Left ventricle myocardium inferior (tissue), 1 donor: ENCODE measurements at regions not wholly inside any gene's neighbourhood (a gene's known extent, or its start where the extent isn't known, plus 50 kb on each side); places are given as distances from the start of the nearest gene placed in this dataset.

Experiments used
- DNase-seq: peaks from one replicate; pipeline ENCODE4 v3.0.0-alpha.2; 2020
- H3K27ac ChIP-seq: fragments of 200-600 bp; replicated peaks from 2 replicates; pipeline ENCODE4 v1.8.0; 2021
- H3K27me3 ChIP-seq: fragments of 200-600 bp; 2 replicates; pipeline ENCODE4 v1.8.0; 2021; ENCODE audit warnings: low read depth
- H3K36me3 ChIP-seq: fragments of 200-600 bp; 2 replicates; pipeline ENCODE4 v1.8.0; 2021
- H3K4me1 ChIP-seq: fragments of 200-600 bp; 2 replicates; pipeline ENCODE4 v1.8.0; 2021
- H3K4me3 ChIP-seq: fragments of 200-600 bp; 2 replicates; pipeline ENCODE4 v1.8.0; 2021; ENCODE audit warnings: mild to moderate bottlenecking, moderate library complexity
- H3K9me3 ChIP-seq: fragments of 200-600 bp; replicated peaks from 2 replicates; pipeline ENCODE4 v1.8.0; 2021
- intact Hi-C: fragments of 100-400 bp; cut with micrococcal nuclease; formaldehyde crosslinking; loops from one replicate; pipeline ENCODE4 v1.11.0; 2022
- TF ChIP-seq, protein P1 (sequence below): fragments of 200-600 bp; IDR thresholded peaks from 2 replicates; pipeline ENCODE4 v1.8.0; 2021; ENCODE audit warnings: antibody characterized with exemption, mild to moderate bottlenecking, borderline replicate concordance
- donor health status: DM: no; HTN: yes; CAD: no; lungs with severe emphysema.

DNA sequence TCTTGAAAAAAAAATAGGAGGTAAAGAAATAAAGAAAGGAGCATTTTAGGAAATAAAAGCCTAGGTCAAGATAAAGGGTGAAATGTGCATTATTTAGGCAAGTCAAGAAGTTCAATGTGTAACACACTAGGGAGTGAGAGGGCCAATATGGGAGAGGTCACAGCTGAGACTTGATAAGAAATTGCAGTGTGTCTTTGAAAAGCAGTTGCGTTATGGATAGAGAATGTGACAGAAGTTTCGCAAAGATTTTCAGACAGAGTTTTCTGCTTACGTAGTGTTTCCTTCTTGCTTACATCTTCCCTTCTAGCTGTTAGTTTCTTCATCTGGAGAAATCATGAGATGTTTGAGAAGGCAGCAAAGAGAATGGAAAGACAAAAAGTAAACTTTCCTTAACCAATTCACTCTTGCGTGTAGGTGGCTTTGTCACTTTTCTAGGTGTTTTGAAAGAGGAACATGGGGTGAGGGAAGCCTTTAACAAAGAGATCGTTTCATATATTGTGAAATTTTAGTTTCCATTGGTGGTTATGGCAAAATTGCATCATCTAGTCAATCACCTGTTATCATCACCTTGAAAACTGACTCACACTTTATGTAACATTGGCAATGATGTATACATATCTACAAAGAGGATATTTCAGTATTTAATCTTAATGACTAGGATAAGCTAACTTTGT lies 975.5 kb downstream of the OLFM4 start:
- no peaks in the 10 kb centered on the region for H3K27me3 ChIP-seq
- H3K4me3 ChIP-seq: no peak overlapping the region
- no peaks in the 10 kb centered on the region for H3K36me3 ChIP-seq

DNA sequence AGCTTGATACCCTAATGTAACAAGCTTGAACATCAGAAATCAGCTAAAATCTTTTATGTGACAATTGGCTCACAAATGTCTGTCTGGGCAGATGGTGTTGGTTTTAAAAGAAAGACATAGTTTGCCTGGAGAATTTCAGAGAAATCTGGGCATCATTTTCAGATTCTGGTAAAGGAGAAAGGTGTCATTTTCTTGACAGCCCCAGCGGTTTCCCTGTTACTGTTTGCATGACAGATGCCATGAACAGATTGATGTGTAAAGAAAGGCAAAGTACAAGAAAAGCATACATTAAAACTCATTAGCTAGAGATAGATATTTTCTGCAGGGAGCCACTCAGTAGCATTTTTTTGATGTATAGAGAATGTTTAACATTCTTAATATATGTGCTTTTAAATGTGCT lies 987.9 kb downstream of the OLFM4 start:
- no peaks in the 10 kb centered on the region for H3K9me3 ChIP-seq
- H3K36me3 ChIP-seq: no peaks in the 10 kb centered on the region
- H3K4me3 ChIP-seq: no peak overlapping the region
- no peaks in the 10 kb centered on the region for H3K4me1 ChIP-seq
- no peak overlapping the region for H3K27ac ChIP-seq
- no peak for DNase-seq
- TF ChIP-seq, protein P1, sequence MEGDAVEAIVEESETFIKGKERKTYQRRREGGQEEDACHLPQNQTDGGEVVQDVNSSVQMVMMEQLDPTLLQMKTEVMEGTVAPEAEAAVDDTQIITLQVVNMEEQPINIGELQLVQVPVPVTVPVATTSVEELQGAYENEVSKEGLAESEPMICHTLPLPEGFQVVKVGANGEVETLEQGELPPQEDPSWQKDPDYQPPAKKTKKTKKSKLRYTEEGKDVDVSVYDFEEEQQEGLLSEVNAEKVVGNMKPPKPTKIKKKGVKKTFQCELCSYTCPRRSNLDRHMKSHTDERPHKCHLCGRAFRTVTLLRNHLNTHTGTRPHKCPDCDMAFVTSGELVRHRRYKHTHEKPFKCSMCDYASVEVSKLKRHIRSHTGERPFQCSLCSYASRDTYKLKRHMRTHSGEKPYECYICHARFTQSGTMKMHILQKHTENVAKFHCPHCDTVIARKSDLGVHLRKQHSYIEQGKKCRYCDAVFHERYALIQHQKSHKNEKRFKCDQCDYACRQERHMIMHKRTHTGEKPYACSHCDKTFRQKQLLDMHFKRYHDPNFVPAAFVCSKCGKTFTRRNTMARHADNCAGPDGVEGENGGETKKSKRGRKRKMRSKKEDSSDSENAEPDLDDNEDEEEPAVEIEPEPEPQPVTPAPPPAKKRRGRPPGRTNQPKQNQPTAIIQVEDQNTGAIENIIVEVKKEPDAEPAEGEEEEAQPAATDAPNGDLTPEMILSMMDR: no peak
- intact Hi-C loops: no loop called here
- H3K27me3 ChIP-seq: no peaks in the 10 kb centered on the region

More for the DNA sequence above, 975.5 kb downstream of the OLFM4 start:
- no peak for DNase-seq
- TF ChIP-seq, protein P1: no peak
- Histone ChIP-seq H3K4me1 (no peaks in the 10 kb centered on the region), H3K27ac (no peak overlapping the region), H3K9me3 (no peaks in the 10 kb centered on the region)
- intact Hi-C loops: no loop called here

DNA sequence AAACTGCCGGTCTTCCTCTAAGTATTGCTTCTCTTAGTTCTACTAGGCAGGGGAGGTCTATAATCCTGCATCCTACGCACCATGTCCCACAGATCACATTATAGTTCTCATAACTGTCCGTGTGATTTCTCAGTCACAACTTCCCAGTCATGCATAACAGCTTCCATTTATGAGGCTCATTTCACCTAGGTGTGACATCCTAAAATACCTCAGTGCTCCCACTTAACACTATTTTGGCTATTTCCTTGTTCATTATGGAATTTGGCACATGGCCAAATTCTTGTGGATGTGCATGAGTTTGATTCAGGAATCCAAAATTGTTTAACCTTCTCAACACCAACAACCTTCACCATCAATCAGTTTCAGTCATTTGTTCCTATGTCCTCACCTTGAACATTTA lies 989.9 kb downstream of the OLFM4 start:
- Histone ChIP-seq H3K27ac (no peak overlapping the region), H3K4me3 (no peak overlapping the region), H3K27me3 (no peaks in the 10 kb centered on the region), H3K4me1 (no peaks in the 10 kb centered on the region), H3K36me3 (no peaks in the 10 kb centered on the region), H3K9me3 (peaks cover 6% of the 10 kb centered on the region)
- TF ChIP-seq, protein P1: no peak
- no peak for DNase-seq
- intact Hi-C loops: no loop called here

DNA sequence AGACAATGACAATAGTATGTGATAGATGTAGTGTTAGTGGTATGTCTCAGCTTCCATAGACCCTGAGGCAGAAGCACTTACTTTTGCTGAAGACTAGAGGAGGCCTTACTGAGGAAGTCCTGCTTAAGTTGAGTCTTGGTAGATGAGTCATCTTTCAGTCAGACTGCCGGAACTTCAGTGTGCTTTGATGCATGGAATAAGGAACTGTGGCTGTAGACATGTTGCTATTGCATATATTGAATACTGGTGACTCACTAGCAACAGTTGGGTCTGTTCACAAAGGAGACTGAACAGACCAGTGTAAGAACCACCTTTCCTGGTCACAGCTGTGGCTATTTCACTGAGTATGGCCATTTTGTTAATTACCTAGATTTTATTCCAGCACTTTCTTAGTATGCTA lies 1000.6 kb downstream of the OLFM4 start:
- H3K9me3 ChIP-seq: peaks cover 50% of the 10 kb centered on the region
- no peaks in the 10 kb centered on the region for H3K4me1 ChIP-seq
- no peak for DNase-seq
- no peaks in the 10 kb centered on the region for H3K36me3 ChIP-seq
- intact Hi-C loops: no loop called here
- no peaks in the 10 kb centered on the region for H3K27me3 ChIP-seq
- TF ChIP-seq, protein P1: no peak
- no peak overlapping the region for H3K4me3 ChIP-seq
- H3K27ac ChIP-seq: no peak overlapping the region

DNA sequence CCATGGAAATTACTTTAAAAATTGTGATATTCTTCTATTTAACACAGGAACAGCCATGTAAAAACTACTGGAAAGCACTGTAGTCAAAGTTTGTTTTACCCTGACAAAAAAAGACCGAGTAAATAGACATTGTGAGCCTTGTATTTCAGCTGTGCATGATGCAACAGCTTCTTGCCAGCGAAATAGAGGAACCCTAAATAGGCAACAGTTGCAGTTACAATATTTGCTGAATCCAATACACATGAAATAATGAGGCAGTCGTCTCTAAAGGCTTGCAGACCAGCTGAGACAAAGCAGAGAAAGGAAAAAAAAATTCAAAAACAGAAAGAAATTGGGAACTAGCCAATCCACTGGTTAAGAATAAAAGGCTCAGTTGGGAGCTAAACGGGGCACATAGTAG lies 1001.1 kb downstream of the OLFM4 start:
- no peaks in the 10 kb centered on the region for H3K4me1 ChIP-seq
- intact Hi-C loops: no loop called here
- H3K36me3 ChIP-seq: no peaks in the 10 kb centered on the region
- peaks cover 47% of the 10 kb centered on the region for H3K9me3 ChIP-seq
- TF ChIP-seq, protein P1: no peak
- no peak overlapping the region for H3K4me3 ChIP-seq
- DNase-seq: no peak
- no peaks in the 10 kb centered on the region for H3K27me3 ChIP-seq
- no peak overlapping the region for H3K27ac ChIP-seq
